H1 (cell line): ENCODE measurements at regions not wholly inside any gene's neighbourhood (a gene's known extent, or its start where the extent isn't known, plus 50 kb on each side); places are given as distances from the start of the nearest gene placed in this dataset.

Experiments
- CTCF ChIA-PET: fragments of 300-600 bp; sonication (Branson Sonifier 250); formaldehyde crosslinking; loops from one replicate; lab custom pipeline; 2021; ENCODE audit not compliant: partially characterized antibody; lab: Charles Lee
- POLR2A ChIA-PET: fragments of 300-600 bp; sonication (Branson Sonifier 250); formaldehyde crosslinking; loops from one replicate; lab custom pipeline; 2021; ENCODE audit warnings: inconsistent platforms; ENCODE audit not compliant: partially characterized antibody; lab: Charles Lee
- DNase-seq, 2 experiments: peaks; one replicate each; pipeline versions ENCODE4 v3.0.0 to v3.0.0-alpha.2; 2010 to 2022; ENCODE audit warnings: low spot score in 2 of 2, low read depth in 1 of 2, mixed read lengths in 1 of 2
- FAIRE-seq: peaks from 2 replicates; lab custom pipeline; 2011; peaks lifted over from hg19 to GRCh38; lab: Jason Lieb, UNC
- H2AFZ ChIP-seq: 2 replicates; pipeline ENCODE4 v1.8.1; 2012; ENCODE audit warnings: low read length, inconsistent platforms
- H2AK5ac ChIP-seq: 2 replicates; pipeline ENCODE4 v1.6.1; 2013; ENCODE audit warnings: low read depth, low read length
- H2BK120ac ChIP-seq: replicated peaks from 2 replicates; pipeline ENCODE3; 2013; ENCODE audit warnings: low read depth, low read length, inconsistent platforms
- H2BK12ac ChIP-seq: 2 replicates; pipeline ENCODE4 v1.6.1; 2013; ENCODE audit warnings: low read depth, low read length
- H2BK15ac ChIP-seq: 2 replicates; pipeline ENCODE4 v1.6.1; 2013; ENCODE audit warnings: low read length
- H2BK20ac ChIP-seq: 2 replicates; pipeline ENCODE4 v1.6.1; 2013; ENCODE audit warnings: low read length
- H2BK5ac ChIP-seq: 2 replicates; pipeline ENCODE4 v1.6.1; 2013; ENCODE audit warnings: low read depth, low read length
- H3K14ac ChIP-seq: 2 replicates; pipeline ENCODE4 v1.6.1; 2013; ENCODE audit warnings: inconsistent platforms; ENCODE audit not compliant: insufficient read length
- H3K18ac ChIP-seq: 2 replicates; pipeline ENCODE4 v1.6.1; 2013; ENCODE audit warnings: low read length; ENCODE audit errors: extremely low read depth
- H3K23ac ChIP-seq: 2 replicates; pipeline ENCODE4 v1.6.1; 2013; ENCODE audit warnings: inconsistent platforms; ENCODE audit not compliant: insufficient read length
- H3K23me2 ChIP-seq: 2 replicates; pipeline ENCODE4 v1.6.1; 2013; ENCODE audit warnings: low read depth, low read length
- H3K27ac ChIP-seq: 2 replicates; pipeline ENCODE4 v1.6.1; 2011; ENCODE audit warnings: low read depth, low read length, inconsistent platforms
- H3K27me3 ChIP-seq, 4 experiments: replicated peaks in 1 of 4; 1 replicate in 1 of 4; 2 replicates in 3 of 4; pipeline versions ENCODE4 v1.6.1 to v1.8.1; 2011 to 2013; ENCODE audit warnings: low read length in 3 of 4, mild to moderate bottlenecking in 3 of 4, inconsistent platforms in 2 of 4, mixed read lengths in 2 of 4, moderate library complexity in 1 of 4; ENCODE audit not compliant: control insufficient read depth in 3 of 4, insufficient read depth in 3 of 4; ENCODE audit errors: extremely low read depth in 1 of 4
- H3K36me3 ChIP-seq, 4 experiments: 2 replicates each; pipeline versions ENCODE4 v1.6.1 to v1.8.1; 2011 to 2013; ENCODE audit warnings: mild to moderate bottlenecking in 4 of 4, low read length in 3 of 4, moderate library complexity in 2 of 4, control low read depth in 1 of 4, inconsistent platforms in 1 of 4; ENCODE audit not compliant: insufficient read depth in 4 of 4, control insufficient read depth in 2 of 4
- H3K4ac ChIP-seq: replicated peaks from 2 replicates; pipeline ENCODE3; 2013; ENCODE audit warnings: low read length, low read depth, mixed read lengths, inconsistent platforms; ENCODE audit not compliant: insufficient read length
- H3K4me1 ChIP-seq, 4 experiments: replicated peaks in 1 of 4; 1 replicate in 1 of 4; 2 replicates in 3 of 4; pipeline versions ENCODE4 v1.6.1 to v1.8.1; 2011 to 2013; ENCODE audit warnings: low read length in 3 of 4, inconsistent platforms in 2 of 4, mixed read lengths in 1 of 4; ENCODE audit not compliant: insufficient read depth in 4 of 4, control insufficient read depth in 3 of 4
- H3K4me2 ChIP-seq, 2 experiments: 2 replicates each; pipeline versions ENCODE4 v1.6.1 to v1.8.1; 2011 to 2013; ENCODE audit warnings: low read depth in 2 of 2, low read length in 2 of 2, control low read depth in 1 of 2, inconsistent platforms in 1 of 2, mild to moderate bottlenecking in 1 of 2; ENCODE audit not compliant: insufficient read depth in 1 of 2
- H3K4me3 ChIP-seq, 4 experiments: fragments of 200-600, 300-600 bp in 1 of 4; sonication (generic), shearing (Covaris generic), sonication (Bioruptor Twin) in 1 of 4; 2 replicates each; pipeline versions ENCODE4 v1.5.1 to v1.8.1; 2011 to 2016; ENCODE audit warnings: low read length in 4 of 4, low read depth in 3 of 4, control low read depth in 2 of 4, inconsistent platforms in 2 of 4, mild to moderate bottlenecking in 2 of 4, mixed read lengths in 1 of 4, moderate library complexity in 1 of 4; ENCODE audit not compliant: insufficient read depth in 2 of 4; ENCODE audit errors: extremely low read depth in 1 of 4
- H3K56ac ChIP-seq: replicated peaks from 2 replicates; pipeline ENCODE3; 2013; ENCODE audit warnings: low read depth, mild to moderate bottlenecking, mixed read lengths, low read length, inconsistent platforms; ENCODE audit not compliant: insufficient read length
- H3K79me1 ChIP-seq: 2 replicates; pipeline ENCODE4 v1.6.1; 2013; ENCODE audit warnings: low read depth, low read length, control low read depth
- H3K79me2 ChIP-seq, 2 experiments: 2 replicates each; pipeline versions ENCODE4 v1.6.1 to v1.8.1; 2012 to 2013; ENCODE audit warnings: low read length in 2 of 2, mild to moderate bottlenecking in 2 of 2, inconsistent platforms in 1 of 2; ENCODE audit not compliant: insufficient read depth in 2 of 2, control insufficient read depth in 1 of 2
- H3K9ac ChIP-seq, 4 experiments: replicated peaks in 1 of 4; 1 replicate in 1 of 4; 2 replicates in 3 of 4; pipeline versions ENCODE4 v1.6.1 to v1.8.1; 2011 to 2013; ENCODE audit warnings: low read depth in 3 of 4, low read length in 3 of 4, control low read depth in 2 of 4, mild to moderate bottlenecking in 2 of 4, moderate library complexity in 2 of 4, inconsistent platforms in 1 of 4; ENCODE audit errors: extremely low read depth in 1 of 4
- H3K9me3 ChIP-seq, 2 experiments: 2 replicates each; pipeline versions ENCODE4 v1.6.1 to v1.8.1; 2012 to 2013; ENCODE audit warnings: mild to moderate bottlenecking in 2 of 2, moderate library complexity in 2 of 2, control low read depth in 1 of 2, inconsistent platforms in 1 of 2, low read depth in 1 of 2, low read length in 1 of 2, mixed read lengths in 1 of 2; ENCODE audit not compliant: insufficient read depth in 2 of 2
- H4K20me1 ChIP-seq, 2 experiments: replicated peaks in 1 of 2; 2 replicates each; pipeline versions ENCODE3 to v1.8.1; 2011 to 2013; ENCODE audit warnings: inconsistent platforms in 2 of 2, low read length in 2 of 2, mild to moderate bottlenecking in 1 of 2; ENCODE audit not compliant: insufficient read depth in 2 of 2, control insufficient read depth in 1 of 2
- H4K5ac ChIP-seq: 2 replicates; pipeline ENCODE4 v1.6.1; 2013; ENCODE audit warnings: low read length, low read depth, mixed read lengths, inconsistent platforms; ENCODE audit not compliant: insufficient read length
- H4K8ac ChIP-seq: 2 replicates; pipeline ENCODE4 v1.8.0; 2013; ENCODE audit warnings: mild to moderate bottlenecking, moderate library complexity, low read length, inconsistent platforms; ENCODE audit not compliant: insufficient read depth; ENCODE audit errors: extremely low read depth
- H4K91ac ChIP-seq: replicated peaks from 2 replicates; pipeline ENCODE3; 2013; ENCODE audit warnings: low read length, mixed read lengths, inconsistent platforms; ENCODE audit not compliant: insufficient read length
- CHD2 ChIP-seq: IDR thresholded peaks from 2 replicates; pipeline ENCODE4 v1.6.1; 2012; ENCODE audit warnings: low read length, improper control_type of control experiment
- POLR2A ChIP-seq, 2 experiments: IDR thresholded peaks; 1 replicate in 1 of 2; 2 replicates in 1 of 2; pipeline ENCODE4 v1.6.1; 2011; ENCODE audit warnings: low read depth in 2 of 2, low read length in 2 of 2, mild to moderate bottlenecking in 2 of 2; ENCODE audit errors: control extremely low read depth in 1 of 2
- SP4 ChIP-seq: IDR thresholded peaks from 2 replicates; pipeline ENCODE4 v1.6.1; 2012; ENCODE audit warnings: low read length, inconsistent platforms
- TAF7 ChIP-seq: optimal IDR thresholded peaks from 2 replicates; pipeline ENCODE3; 2011; ENCODE audit warnings: low read depth, mild to moderate bottlenecking, inconsistent platforms, low read length, moderate library complexity, borderline replicate concordance
- WGBS, 2 experiments: shearing (Covaris generic) in 1 of 2; methylation state at CpG; one replicate each; pipeline versions ENCODE4 v1.1.6 to v1.1.7; 2013 to 2015; ENCODE audit warnings: low lambda C conversion rate in 2 of 2, mixed read lengths in 2 of 2, inconsistent platforms in 1 of 2, low coverage in 1 of 2, missing lambda C conversion rate in 1 of 2; ENCODE audit not compliant: insufficient replicate concordance in 2 of 2, insufficient coverage in 1 of 2, insufficient read length in 1 of 2; ENCODE audit errors: extremely low coverage in 1 of 2, missing lambda C conversion rate in 1 of 2; 5-methylcytosine and 5-hydroxymethylcytosine counted together

DNA sequence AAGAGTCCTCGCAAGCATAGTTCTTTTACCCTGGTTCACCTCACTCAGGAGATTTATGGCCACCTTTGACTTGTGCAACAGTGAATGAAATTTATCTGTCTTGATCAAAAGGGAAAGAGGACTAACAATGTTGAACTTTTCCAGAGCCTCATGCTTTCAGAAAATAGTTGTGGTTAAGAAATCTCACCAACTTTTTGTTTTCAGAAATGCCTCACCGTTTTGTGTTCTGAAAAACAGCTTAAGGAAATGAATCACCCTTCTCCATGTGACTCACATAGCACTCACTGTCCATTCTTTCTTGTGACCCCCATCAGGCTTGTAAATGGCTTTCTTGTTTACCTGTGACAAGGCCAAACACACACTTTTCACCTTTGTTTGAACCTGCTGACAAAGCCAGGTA lies 148.6 kb upstream of the FAM3C start:
- H3K79me1 ChIP-seq = no peaks in the 10 kb centered on the region
- H3K56ac ChIP-seq = no peak overlapping the region
- ChIA-PET POLR2A (interaction anchor here (1.5 kb wide), 1 partner anchor 176 kb away, joined by 5 read pairs; no protein-coding TSS in a partner anchor), CTCF (interaction anchor here (1.0 to 3.5 kb wide), 3 partner anchors 172 to 180 kb away, joined by 3 to 16 read pairs (median 3); no protein-coding TSS in a partner anchor)
- H2AFZ ChIP-seq = no peak overlapping the region
- FAIRE-seq (no peak), DNase-seq (no peak)
- TF ChIP-seq CHD2 = no peak
- TF ChIP-seq SP4 = no peak
- no peak for TF ChIP-seq POLR2A (IDR thresholded peaks at IDR 0.05; ENCODE audit: control extremely low read depth in 1 of 2, low read depth in 2 of 2, low read length in 2 of 2)
- TF ChIP-seq TAF7 = no peak
- H4K8ac ChIP-seq = no peak overlapping the region
- H2BK20ac ChIP-seq = no peak overlapping the region
- H3K18ac ChIP-seq = no peak overlapping the region
- no peak overlapping the region for H2AK5ac ChIP-seq
- WGBS, 2 experiments = 95% methylated on average over 2 of the region's 2 CpGs; no CpG with 5 or more reads in 1 of the 2 experiments
- H3K4ac ChIP-seq = no peak overlapping the region
- H3K27me3 ChIP-seq = no peaks in the 10 kb centered on the region
- H3K14ac ChIP-seq = no peak overlapping the region
- no peak overlapping the region for H2BK5ac ChIP-seq
- no peak overlapping the region for H3K4me2 ChIP-seq
- H3K23ac ChIP-seq = no peak overlapping the region
- no peaks in the 10 kb centered on the region for H3K4me1 ChIP-seq
- H3K23me2 ChIP-seq = no peaks in the 10 kb centered on the region
- no peak overlapping the region for H2BK12ac ChIP-seq
- 0 out of 8 replicates have a peak, but pooled peaks cover 0 to 4% (median 0%) of the 10 kb centered on the region in 4 experiments for H3K36me3 ChIP-seq
- no peak overlapping the region for H2BK120ac ChIP-seq
- no peak overlapping the region for H3K27ac ChIP-seq
- no peak overlapping the region for H3K4me3 ChIP-seq
- no peak overlapping the region for H2BK15ac ChIP-seq
- H3K9me3 ChIP-seq = peaks cover 11 to 12% of the 10 kb centered on the region in 2 experiments
- no peak overlapping the region for H3K9ac ChIP-seq
- H4K20me1 ChIP-seq = no peaks in the 10 kb centered on the region
- H4K5ac ChIP-seq = no peak overlapping the region
- no peaks in the 10 kb centered on the region for H3K79me2 ChIP-seq
- no peak overlapping the region for H4K91ac ChIP-seq
